Activated T-cell treated with anti-CD3 and anti-CD28 coated beads, Interleukin-2, amount 50 U/mL, for 24 hours (primary cell): ENCODE measurements at regions not wholly inside any gene's neighbourhood (a gene's known extent, or its start where the extent isn't known, plus 50 kb on each side); places are given as distances from the start of the nearest gene placed in this dataset.

Source experiments
- DNase-seq: peaks from one replicate; pipeline ENCODE4 v3.0.0-alpha.2; 2020
- H3K27ac Mint-ChIP-seq: 2 replicates; pipeline ENCODE4 v1.8.0; 2020; ENCODE audit warnings: mild to moderate bottlenecking, mixed read lengths
- H3K27me3 Mint-ChIP-seq: 2 replicates; pipeline ENCODE4 v1.8.0; 2020; ENCODE audit warnings: mixed read lengths
- H3K36me3 Mint-ChIP-seq: 2 replicates; pipeline ENCODE4 v1.8.0; 2020; ENCODE audit warnings: low read depth, mixed read lengths
- H3K4me1 Mint-ChIP-seq: 2 replicates; pipeline ENCODE4 v1.8.0; 2020; ENCODE audit warnings: low read depth, mixed read lengths
- H3K4me3 Mint-ChIP-seq: 2 replicates; pipeline ENCODE4 v1.8.0; 2020; ENCODE audit warnings: mild to moderate bottlenecking, moderate library complexity, mixed read lengths
- H3K9me3 Mint-ChIP-seq: 2 replicates; pipeline ENCODE4 v1.8.0; 2020; ENCODE audit warnings: mixed read lengths

GRCh38 chr7:18414885-18415284 is 80.7 kb upstream of the HDAC9 start:
- Mint-ChIP-seq H3K27me3 (no peaks in the 10 kb centered on the region), H3K36me3 (no peaks in the 10 kb centered on the region), H3K4me3 (no peak overlapping the region), H3K4me1 (no peaks in the 10 kb centered on the region), H3K9me3 (no peaks in the 10 kb centered on the region), H3K27ac (no peak overlapping the region)
- no peak for DNase-seq

GRCh38 chr7:18416988-18417387 is 78.6 kb upstream of the HDAC9 start:
- no peak overlapping the region for H3K27ac Mint-ChIP-seq
- no peak overlapping the region for H3K4me3 Mint-ChIP-seq
- no peak for DNase-seq
- H3K9me3 Mint-ChIP-seq, result no peaks in the 10 kb centered on the region
- H3K4me1 Mint-ChIP-seq, result no peaks in the 10 kb centered on the region
- no peaks in the 10 kb centered on the region for H3K27me3 Mint-ChIP-seq
- no peaks in the 10 kb centered on the region for H3K36me3 Mint-ChIP-seq

- DNase-seq, result no peak
- Mint-ChIP-seq H3K4me3 (no peak overlapping the region), H3K9me3 (no peaks in the 10 kb centered on the region), H3K27ac (no peak overlapping the region), H3K27me3 (no peaks in the 10 kb centered on the region), H3K36me3 (no peaks in the 10 kb centered on the region), H3K4me1 (no peaks in the 10 kb centered on the region)
Measured at GRCh38 chr7:18419456-18419855, 76.1 kb upstream of the HDAC9 start.

- no peak for DNase-seq
Measured at GRCh38 chr7:18420108-18420507, 75.4 kb upstream of the HDAC9 start.

GRCh38 chr7:18420748-18421147 is 74.8 kb upstream of the HDAC9 start:
- Mint-ChIP-seq H3K9me3 (no peaks in the 10 kb centered on the region), H3K27ac (no peak overlapping the region), H3K4me3 (no peak overlapping the region), H3K36me3 (no peaks in the 10 kb centered on the region), H3K27me3 (no peaks in the 10 kb centered on the region), H3K4me1 (no peaks in the 10 kb centered on the region)
- DNase-seq, result no peak

More at GRCh38 chr7:18420108-18420507, 75.4 kb upstream of the HDAC9 start:
- H3K27ac Mint-ChIP-seq, result no peak overlapping the region
- no peak overlapping the region for H3K4me3 Mint-ChIP-seq
- H3K36me3 Mint-ChIP-seq, result no peaks in the 10 kb centered on the region
- no peaks in the 10 kb centered on the region for H3K9me3 Mint-ChIP-seq
- H3K27me3 Mint-ChIP-seq, result no peaks in the 10 kb centered on the region
- H3K4me1 Mint-ChIP-seq, result no peaks in the 10 kb centered on the region

- H3K4me1 Mint-ChIP-seq, result no peaks in the 10 kb centered on the region
- no peak for DNase-seq
- no peak overlapping the region for H3K4me3 Mint-ChIP-seq
Measured at GRCh38 chr7:18421297-18422002, 74.1 kb upstream of the HDAC9 start.

GRCh38 chr7:18425227-18425626 is 70.3 kb upstream of the HDAC9 start:
- DNase-seq, result no peak
- no peak overlapping the region for H3K27ac Mint-ChIP-seq
- no peak overlapping the region for H3K4me3 Mint-ChIP-seq
- H3K36me3 Mint-ChIP-seq, result no peaks in the 10 kb centered on the region
- H3K9me3 Mint-ChIP-seq, result no peaks in the 10 kb centered on the region
- H3K4me1 Mint-ChIP-seq, result no peaks in the 10 kb centered on the region
- no peaks in the 10 kb centered on the region for H3K27me3 Mint-ChIP-seq

More at GRCh38 chr7:18421297-18422002, 74.1 kb upstream of the HDAC9 start:
- Mint-ChIP-seq H3K9me3 (no peaks in the 10 kb centered on the region), H3K27ac (no peak overlapping the region), H3K27me3 (no peaks in the 10 kb centered on the region), H3K36me3 (no peaks in the 10 kb centered on the region)

GRCh38 chr7:18425838-18426445 is 69.6 kb upstream of the HDAC9 start:
- H3K27ac Mint-ChIP-seq, result no peak overlapping the region
- H3K9me3 Mint-ChIP-seq, result no peaks in the 10 kb centered on the region
- H3K4me3 Mint-ChIP-seq, result no peak overlapping the region
- H3K27me3 Mint-ChIP-seq, result no peaks in the 10 kb centered on the region
- H3K4me1 Mint-ChIP-seq, result no peaks in the 10 kb centered on the region
- no peak for DNase-seq
- H3K36me3 Mint-ChIP-seq, result no peaks in the 10 kb centered on the region

- no peaks in the 10 kb centered on the region for H3K4me1 Mint-ChIP-seq
- H3K27me3 Mint-ChIP-seq, result no peaks in the 10 kb centered on the region
- no peaks in the 10 kb centered on the region for H3K9me3 Mint-ChIP-seq
- H3K4me3 Mint-ChIP-seq, result no peak overlapping the region
- no peak for DNase-seq
- H3K27ac Mint-ChIP-seq, result no peak overlapping the region
- H3K36me3 Mint-ChIP-seq, result no peaks in the 10 kb centered on the region
Measured at GRCh38 chr7:18426564-18427226, 68.9 kb upstream of the HDAC9 start.

GRCh38 chr7:18429547-18429946 is 66.0 kb upstream of the HDAC9 start:
- Mint-ChIP-seq H3K36me3 (no peaks in the 10 kb centered on the region), H3K4me1 (no peaks in the 10 kb centered on the region), H3K27me3 (no peaks in the 10 kb centered on the region), H3K4me3 (no peak overlapping the region), H3K27ac (no peak overlapping the region), H3K9me3 (no peaks in the 10 kb centered on the region)
- no peak for DNase-seq

GRCh38 chr7:18430810-18431209 is 64.7 kb upstream of the HDAC9 start:
- H3K36me3 Mint-ChIP-seq, result no peaks in the 10 kb centered on the region
- DNase-seq, result no peak
- H3K4me3 Mint-ChIP-seq, result no peak overlapping the region
- no peaks in the 10 kb centered on the region for H3K9me3 Mint-ChIP-seq
- no peaks in the 10 kb centered on the region for H3K27me3 Mint-ChIP-seq
- H3K27ac Mint-ChIP-seq, result no peak overlapping the region
- H3K4me1 Mint-ChIP-seq, result no peaks in the 10 kb centered on the region

GRCh38 chr7:18434171-18434570 is 61.4 kb upstream of the HDAC9 start:
- Mint-ChIP-seq H3K9me3 (no peaks in the 10 kb centered on the region), H3K27me3 (no peaks in the 10 kb centered on the region), H3K36me3 (no peaks in the 10 kb centered on the region), H3K4me1 (no peaks in the 10 kb centered on the region), H3K27ac (no peak overlapping the region), H3K4me3 (no peak overlapping the region)
- DNase-seq, result no peak

GRCh38 chr7:18437101-18437500 is 58.4 kb upstream of the HDAC9 start:
- DNase-seq, result no peak
- H3K27ac Mint-ChIP-seq, result no peak overlapping the region
- no peaks in the 10 kb centered on the region for H3K27me3 Mint-ChIP-seq
- no peaks in the 10 kb centered on the region for H3K36me3 Mint-ChIP-seq
- no peaks in the 10 kb centered on the region for H3K9me3 Mint-ChIP-seq
- H3K4me1 Mint-ChIP-seq, result no peaks in the 10 kb centered on the region
- H3K4me3 Mint-ChIP-seq, result no peak overlapping the region

GRCh38 chr7:18440934-18441333 is 54.6 kb upstream of the HDAC9 start:
- no peak overlapping the region for H3K27ac Mint-ChIP-seq
- no peak overlapping the region for H3K4me3 Mint-ChIP-seq
- no peaks in the 10 kb centered on the region for H3K27me3 Mint-ChIP-seq
- H3K4me1 Mint-ChIP-seq, result no peaks in the 10 kb centered on the region
- H3K9me3 Mint-ChIP-seq, result no peaks in the 10 kb centered on the region
- H3K36me3 Mint-ChIP-seq, result no peaks in the 10 kb centered on the region
- no peak for DNase-seq

- Mint-ChIP-seq H3K27me3 (no peaks in the 10 kb centered on the region), H3K36me3 (no peaks in the 10 kb centered on the region), H3K4me1 (no peaks in the 10 kb centered on the region), H3K9me3 (no peaks in the 10 kb centered on the region), H3K27ac (no peak overlapping the region), H3K4me3 (no peak overlapping the region)
- DNase-seq, result no peak
Measured at GRCh38 chr7:18444826-18445225, 50.7 kb upstream of the HDAC9 start.
